Astrocyte of the spinal cord (primary cell): ENCODE measurements at regions not wholly inside any gene's neighbourhood (a gene's known extent, or its start where the extent isn't known, plus 50 kb on each side); places are given as distances from the start of the nearest gene placed in this dataset.

Experiments
- DNase-seq: peaks from one replicate; pipeline ENCODE4 v3.0.0; 2011; ENCODE audit warnings: low read depth, low spot score
- H3K4me3 ChIP-seq: 2 replicates; pipeline ENCODE4 v1.5.1; 2011; ENCODE audit warnings: low read depth, mild to moderate bottlenecking, low read length, moderate library complexity
- in situ Hi-C: cut with HindIII; loops from 2 replicates; pipeline ENCODE4 v1.10.0; 2017; ENCODE audit warnings: low sequenced_read_pairs
- TF ChIP-seq, protein P1 (sequence below): IDR thresholded peaks from 2 replicates; pipeline ENCODE4 v1.5.1; 2012; ENCODE audit warnings: low read depth, mild to moderate bottlenecking, low read length, inconsistent platforms

- H3K4me3 ChIP-seq: no peak overlapping the region
- DNase-seq: no peak
- in situ Hi-C loops: no loop called here
- TF ChIP-seq, protein P1, sequence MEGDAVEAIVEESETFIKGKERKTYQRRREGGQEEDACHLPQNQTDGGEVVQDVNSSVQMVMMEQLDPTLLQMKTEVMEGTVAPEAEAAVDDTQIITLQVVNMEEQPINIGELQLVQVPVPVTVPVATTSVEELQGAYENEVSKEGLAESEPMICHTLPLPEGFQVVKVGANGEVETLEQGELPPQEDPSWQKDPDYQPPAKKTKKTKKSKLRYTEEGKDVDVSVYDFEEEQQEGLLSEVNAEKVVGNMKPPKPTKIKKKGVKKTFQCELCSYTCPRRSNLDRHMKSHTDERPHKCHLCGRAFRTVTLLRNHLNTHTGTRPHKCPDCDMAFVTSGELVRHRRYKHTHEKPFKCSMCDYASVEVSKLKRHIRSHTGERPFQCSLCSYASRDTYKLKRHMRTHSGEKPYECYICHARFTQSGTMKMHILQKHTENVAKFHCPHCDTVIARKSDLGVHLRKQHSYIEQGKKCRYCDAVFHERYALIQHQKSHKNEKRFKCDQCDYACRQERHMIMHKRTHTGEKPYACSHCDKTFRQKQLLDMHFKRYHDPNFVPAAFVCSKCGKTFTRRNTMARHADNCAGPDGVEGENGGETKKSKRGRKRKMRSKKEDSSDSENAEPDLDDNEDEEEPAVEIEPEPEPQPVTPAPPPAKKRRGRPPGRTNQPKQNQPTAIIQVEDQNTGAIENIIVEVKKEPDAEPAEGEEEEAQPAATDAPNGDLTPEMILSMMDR: no peak
Observed at GRCh38 chrX:99371976-99372595, 1038.0 kb downstream of the PCDH19 start.

DNA sequence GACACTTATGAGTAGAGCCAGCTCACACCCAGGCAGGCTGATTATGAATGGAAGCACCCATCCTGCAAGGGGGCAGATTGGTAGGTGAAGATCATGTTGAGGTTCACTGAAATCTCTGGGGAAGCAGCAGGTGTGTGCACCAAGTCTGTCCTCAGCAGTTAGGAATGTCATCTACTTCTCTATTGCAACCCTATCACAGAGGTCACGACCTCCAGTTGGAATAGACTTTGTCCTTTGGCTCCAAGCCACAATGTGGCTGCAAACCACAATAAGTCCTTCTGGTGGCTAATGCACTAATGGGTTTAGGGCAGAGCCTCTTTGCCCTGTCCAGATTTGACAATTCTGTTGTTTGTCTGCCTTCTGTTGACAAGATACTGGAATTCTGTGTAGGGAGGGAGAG lies 1056.7 kb downstream of the PCDH19 start:
- H3K4me3 ChIP-seq: no peak overlapping the region
- TF ChIP-seq, protein P1: no peak
- no peak for DNase-seq
- in situ Hi-C loops: no loop called here

GRCh38 chrX:99348256-99348655 lies 1061.8 kb downstream of the PCDH19 start:
- H3K4me3 ChIP-seq: no peak overlapping the region
- in situ Hi-C loops: no loop called here
- no peak for DNase-seq
- TF ChIP-seq, protein P1: no peak

- in situ Hi-C loops: no loop called here
- TF ChIP-seq, protein P1: no peak
- no peak overlapping the region for H3K4me3 ChIP-seq
- no peak for DNase-seq
Observed at GRCh38 chrX:99308302-99308701, 1101.8 kb downstream of the PCDH19 start.

GRCh38 chrX:99305573-99305972 lies 1104.5 kb downstream of the PCDH19 start:
- in situ Hi-C loops: no loop called here
- no peak overlapping the region for H3K4me3 ChIP-seq
- no peak for DNase-seq
- TF ChIP-seq, protein P1: no peak

- TF ChIP-seq, protein P1: no peak
- in situ Hi-C loops: no loop called here
- no peak overlapping the region for H3K4me3 ChIP-seq
- no peak for DNase-seq
Observed at GRCh38 chrX:99301990-99302389, 1108.1 kb downstream of the PCDH19 start.
